SK-N-MC (cell line): ENCODE measurements at regions not wholly inside any gene's neighbourhood (a gene's known extent, or its start where the extent isn't known, plus 50 kb on each side); places are given as distances from the start of the nearest gene placed in this dataset.

Experiments
- EZH2 ChIP-seq: fragments of 200-600 bp; sonication (generic); IDR thresholded peaks from one replicate; pipeline ENCODE4 v1.6.1; 2017; ENCODE audit warnings: antibody characterized with exemption
- POLR2AphosphoS5 ChIP-seq: IDR thresholded peaks from 2 replicates; pipeline ENCODE4 v1.6.1; 2012; ENCODE audit warnings: mild to moderate bottlenecking, low read depth, low read length, borderline replicate concordance

GRCh38 chr14:76948213-76948947 lies 80.1 kb downstream of the IRF2BPL start:
- TF ChIP-seq EZH2 (no peak), POLR2AphosphoS5 (no peak)
